Peyer's patch (tissue), 4 donors: ENCODE measurements at regions not wholly inside any gene's neighbourhood (a gene's known extent, or its start where the extent isn't known, plus 50 kb on each side); places are given as distances from the start of the nearest gene placed in this dataset.

Experiments
- DNase-seq, 3 donors: peaks; one replicate each; pipeline ENCODE4 v3.0.0-alpha.2; 2017 to 2019
- H3K27ac ChIP-seq, 4 donors: fragments of 200-600 bp; sonication (generic); one replicate each; pipeline ENCODE4 v1.5.1; 2016 to 2019
- H3K27me3 ChIP-seq, 2 donors: fragments of 200-600 bp; sonication (generic); one replicate each; pipeline ENCODE4 v1.5.1; 2019
- H3K36me3 ChIP-seq, 3 donors: fragments of 200-600 bp; sonication (generic); one replicate each; pipeline ENCODE4 v1.5.1; 2016 to 2019
- H3K4me1 ChIP-seq, 4 donors: fragments of 200-600 bp; sonication (generic); one replicate each; pipeline ENCODE4 v1.5.1; 2016 to 2019
- H3K4me3 ChIP-seq, 4 donors: fragments of 200-600 bp; sonication (generic); 1 replicate in 3 of 4; 2 replicates in 1 of 4; pipeline ENCODE4 v1.5.1; 2016 to 2019; ENCODE audit warnings: mild to moderate bottlenecking in 1 of 4
- H3K9me3 ChIP-seq, 4 donors: fragments of 200-600 bp; sonication (generic); one replicate each; pipeline ENCODE4 v1.5.1; 2016 to 2019; ENCODE audit warnings: mild to moderate bottlenecking in 1 of 4
- POLR2A ChIP-seq, 2 donors: fragments of 450-650 bp; IDR thresholded peaks; one replicate each; pipeline ENCODE4 v1.5.1; 2017; ENCODE audit warnings: antibody characterized with exemption in 2 of 2, mild to moderate bottlenecking in 2 of 2, moderate library complexity in 2 of 2
- TF ChIP-seq, protein P1 (sequence below), 6 experiments: fragments of 450-650 bp in 4 of 6; fragments of 200-600 bp in 2 of 6; sonication (generic) in 1 of 6; IDR thresholded peaks; one replicate each; pipeline ENCODE4 v1.5.1; 2017 to 2019; ENCODE audit warnings: antibody characterized with exemption in 6 of 6, mild to moderate bottlenecking in 3 of 6, moderate library complexity in 1 of 6

DNA sequence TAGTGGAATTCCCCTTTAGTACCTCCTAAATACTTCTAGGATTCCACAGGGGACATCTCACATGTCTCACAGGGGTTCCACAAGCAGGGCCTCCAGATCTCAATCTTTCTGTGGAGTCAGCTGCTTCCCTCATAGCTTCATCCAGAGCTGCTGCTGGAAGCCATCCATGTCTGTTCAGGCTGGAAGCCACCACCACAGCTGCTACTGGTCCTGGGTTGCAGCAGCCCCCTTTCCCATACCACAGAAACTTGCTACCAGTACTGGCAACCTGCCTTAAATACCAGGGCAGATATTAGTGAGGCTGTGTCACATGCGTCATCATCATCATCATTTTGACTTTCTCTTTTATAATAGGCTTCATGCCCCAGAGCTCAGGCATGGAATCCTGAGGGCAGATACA is 242.7 kb upstream of the NCAM1 start:
- H3K27me3 ChIP-seq: no peaks in the 10 kb centered on the region
- H3K36me3 ChIP-seq: no peaks in the 10 kb centered on the region
- DNase-seq: no peak
- no peak for TF ChIP-seq POLR2A (IDR thresholded peaks at IDR 0.05)
- TF ChIP-seq, protein P1, sequence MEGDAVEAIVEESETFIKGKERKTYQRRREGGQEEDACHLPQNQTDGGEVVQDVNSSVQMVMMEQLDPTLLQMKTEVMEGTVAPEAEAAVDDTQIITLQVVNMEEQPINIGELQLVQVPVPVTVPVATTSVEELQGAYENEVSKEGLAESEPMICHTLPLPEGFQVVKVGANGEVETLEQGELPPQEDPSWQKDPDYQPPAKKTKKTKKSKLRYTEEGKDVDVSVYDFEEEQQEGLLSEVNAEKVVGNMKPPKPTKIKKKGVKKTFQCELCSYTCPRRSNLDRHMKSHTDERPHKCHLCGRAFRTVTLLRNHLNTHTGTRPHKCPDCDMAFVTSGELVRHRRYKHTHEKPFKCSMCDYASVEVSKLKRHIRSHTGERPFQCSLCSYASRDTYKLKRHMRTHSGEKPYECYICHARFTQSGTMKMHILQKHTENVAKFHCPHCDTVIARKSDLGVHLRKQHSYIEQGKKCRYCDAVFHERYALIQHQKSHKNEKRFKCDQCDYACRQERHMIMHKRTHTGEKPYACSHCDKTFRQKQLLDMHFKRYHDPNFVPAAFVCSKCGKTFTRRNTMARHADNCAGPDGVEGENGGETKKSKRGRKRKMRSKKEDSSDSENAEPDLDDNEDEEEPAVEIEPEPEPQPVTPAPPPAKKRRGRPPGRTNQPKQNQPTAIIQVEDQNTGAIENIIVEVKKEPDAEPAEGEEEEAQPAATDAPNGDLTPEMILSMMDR (IDR thresholded peaks at IDR 0.05): no peak
- H3K9me3 ChIP-seq: no peaks in the 10 kb centered on the region
- H3K4me3 ChIP-seq: no peak overlapping the region
- no peaks in the 10 kb centered on the region for H3K4me1 ChIP-seq
- no peak overlapping the region for H3K27ac ChIP-seq

DNA sequence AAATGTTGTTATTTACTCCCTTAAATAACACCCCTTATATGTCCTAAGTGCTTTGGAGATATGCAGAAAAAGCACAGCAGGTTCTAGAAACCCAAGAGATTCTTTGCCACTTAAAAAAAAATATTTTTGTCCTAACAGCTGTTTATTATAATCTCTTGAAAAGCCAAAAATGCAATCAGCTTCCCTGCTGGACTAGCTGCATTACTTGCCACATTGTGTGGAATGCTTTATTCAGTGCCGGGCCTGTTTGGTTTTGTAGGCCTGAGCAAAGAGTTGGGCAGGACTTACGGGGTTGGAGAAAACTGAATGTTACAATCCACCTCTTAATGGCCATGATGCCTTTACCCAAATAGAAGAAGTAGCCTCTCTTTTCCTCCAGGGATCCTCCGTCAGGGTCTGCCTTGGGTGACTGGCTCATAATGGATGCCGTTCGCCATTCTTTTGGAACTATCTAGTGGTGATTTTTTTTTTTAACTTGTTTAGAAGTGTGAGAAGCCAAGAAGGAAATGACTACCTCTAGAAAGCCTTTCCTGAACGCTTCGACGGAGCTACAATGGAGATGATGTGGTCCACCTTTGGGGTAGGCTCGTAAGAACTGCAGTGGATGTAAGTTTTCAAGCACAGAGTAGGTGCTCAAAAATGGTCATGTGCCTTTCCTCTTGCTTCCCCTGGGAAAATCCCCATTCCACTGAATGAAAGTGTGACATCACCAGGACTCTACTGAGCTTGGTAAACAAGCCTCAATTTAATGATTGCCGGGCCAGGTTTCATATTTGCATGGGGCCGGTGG is 241.3 kb upstream of the NCAM1 start:
- no peak overlapping the region for H3K4me3 ChIP-seq
- no peaks in the 10 kb centered on the region for H3K27me3 ChIP-seq
- DNase-seq: no peak
- H3K36me3 ChIP-seq: no peaks in the 10 kb centered on the region
- no peaks in the 10 kb centered on the region for H3K9me3 ChIP-seq
- TF ChIP-seq, protein P1 (IDR thresholded peaks at IDR 0.05): no peak
- TF ChIP-seq POLR2A (IDR thresholded peaks at IDR 0.05): no peak
- no peak overlapping the region for H3K27ac ChIP-seq
- no peaks in the 10 kb centered on the region for H3K4me1 ChIP-seq

DNA sequence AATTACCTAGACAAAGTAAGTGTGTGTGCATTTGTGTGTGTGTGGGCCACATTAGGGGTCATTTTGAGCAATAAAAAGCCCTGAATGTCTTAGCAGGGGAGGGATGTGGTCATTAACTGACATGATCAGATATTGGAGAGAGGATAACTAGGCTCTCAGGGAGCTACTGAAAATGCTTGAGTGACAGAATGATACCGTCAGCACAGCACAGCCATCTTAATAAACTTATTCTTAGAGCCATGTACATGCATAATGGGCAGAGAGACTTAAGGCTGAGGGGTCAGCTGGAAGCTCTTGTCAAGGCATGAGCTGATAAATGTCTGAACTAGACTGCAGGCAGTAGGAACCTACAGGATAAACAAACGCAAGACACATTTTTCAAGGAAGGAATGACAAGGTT is 239.1 kb upstream of the NCAM1 start:
- DNase-seq: no peak
- Histone ChIP-seq H3K36me3 (no peaks in the 10 kb centered on the region), H3K4me1 (no peaks in the 10 kb centered on the region), H3K27me3 (no peaks in the 10 kb centered on the region), H3K4me3 (no peak overlapping the region), H3K27ac (no peak overlapping the region), H3K9me3 (no peaks in the 10 kb centered on the region)
- TF ChIP-seq, protein P1 (IDR thresholded peaks at IDR 0.05): no peak
- no peak for TF ChIP-seq POLR2A (IDR thresholded peaks at IDR 0.05)

DNA sequence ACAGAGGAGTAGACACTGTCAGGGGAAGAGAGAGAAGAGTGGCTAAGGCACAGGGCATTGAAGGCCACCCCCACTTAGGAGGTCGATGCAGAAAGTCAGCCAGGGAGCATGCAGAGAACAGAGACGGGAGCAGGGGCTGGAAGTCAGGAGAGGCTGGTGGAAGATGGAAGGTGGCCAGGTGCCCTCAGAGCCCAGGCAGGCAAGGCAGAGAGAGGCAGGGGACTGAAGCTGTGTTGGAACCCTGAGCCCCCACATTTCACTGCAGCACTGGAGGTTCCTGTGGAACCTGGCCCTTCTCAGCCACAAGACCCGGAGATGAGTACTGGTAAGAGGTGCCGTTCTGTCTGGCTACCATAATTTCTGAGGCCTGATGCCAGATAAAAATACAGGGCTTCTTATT is 238.3 kb upstream of the NCAM1 start:
- Histone ChIP-seq H3K27ac (no peak overlapping the region), H3K4me1 (no peaks in the 10 kb centered on the region), H3K4me3 (no peak overlapping the region), H3K36me3 (no peaks in the 10 kb centered on the region), H3K27me3 (no peaks in the 10 kb centered on the region), H3K9me3 (no peaks in the 10 kb centered on the region)
- no peak for TF ChIP-seq POLR2A (IDR thresholded peaks at IDR 0.05)
- TF ChIP-seq, protein P1 (IDR thresholded peaks at IDR 0.05): no peak
- no peak for DNase-seq

DNA sequence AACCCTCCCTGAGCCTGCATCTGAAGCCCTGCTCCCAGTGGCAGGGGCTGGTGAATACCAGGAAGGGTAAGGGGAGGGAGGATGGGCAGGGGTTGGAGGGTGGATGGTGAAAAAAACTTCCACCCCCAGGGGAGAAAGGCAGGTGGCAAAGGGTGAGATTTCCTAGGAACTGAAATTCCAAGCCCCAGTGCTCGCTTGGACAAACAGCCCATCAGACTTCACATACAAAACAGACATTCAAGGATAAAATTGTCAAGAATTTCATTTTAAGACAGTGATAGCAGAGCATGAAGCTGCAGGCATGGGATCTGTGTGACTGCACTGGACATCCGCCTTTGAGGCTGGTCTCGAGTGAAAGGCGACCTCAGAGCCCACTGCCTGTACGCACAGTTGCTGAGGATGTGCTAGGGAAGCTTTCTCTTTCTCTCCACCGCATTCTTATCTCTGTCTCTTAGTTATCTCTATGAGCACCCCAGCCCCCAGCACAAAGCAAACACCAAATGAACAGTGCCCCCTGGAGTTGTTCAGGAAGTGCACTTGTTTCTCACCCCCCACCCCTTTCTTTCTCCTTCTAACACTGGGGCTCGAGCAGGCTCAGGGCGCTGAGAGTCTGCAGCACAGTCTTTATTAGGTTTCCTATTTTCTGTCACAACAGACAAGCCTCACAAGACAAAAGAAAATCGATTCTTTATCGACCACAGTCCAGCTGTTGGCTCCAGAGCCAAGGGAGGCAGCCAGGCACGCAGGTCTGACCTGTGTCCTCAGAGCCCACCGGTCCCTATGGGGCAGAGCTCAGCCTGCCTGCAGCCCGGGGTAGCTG is 237.3 kb upstream of the NCAM1 start:
- no peaks in the 10 kb centered on the region for H3K9me3 ChIP-seq
- DNase-seq: no peak
- no peak overlapping the region for H3K27ac ChIP-seq
- no peaks in the 10 kb centered on the region for H3K27me3 ChIP-seq
- TF ChIP-seq, protein P1 (IDR thresholded peaks at IDR 0.05): no peak
- no peak for TF ChIP-seq POLR2A (IDR thresholded peaks at IDR 0.05)
- H3K4me3 ChIP-seq: no peak overlapping the region
- no peaks in the 10 kb centered on the region for H3K36me3 ChIP-seq
- no peaks in the 10 kb centered on the region for H3K4me1 ChIP-seq
